ENCODE measurements at regions not wholly inside any gene's neighbourhood (a gene's known extent, or its start where the extent isn't known, plus 50 kb on each side); places are given as distances from the start of the nearest gene placed in this dataset.
"Not testable (repeated sequence)": the region's sequence is repeated elsewhere in the genome, so short reads cannot be mapped to it uniquely, and the experiment has no call there.

DNA sequence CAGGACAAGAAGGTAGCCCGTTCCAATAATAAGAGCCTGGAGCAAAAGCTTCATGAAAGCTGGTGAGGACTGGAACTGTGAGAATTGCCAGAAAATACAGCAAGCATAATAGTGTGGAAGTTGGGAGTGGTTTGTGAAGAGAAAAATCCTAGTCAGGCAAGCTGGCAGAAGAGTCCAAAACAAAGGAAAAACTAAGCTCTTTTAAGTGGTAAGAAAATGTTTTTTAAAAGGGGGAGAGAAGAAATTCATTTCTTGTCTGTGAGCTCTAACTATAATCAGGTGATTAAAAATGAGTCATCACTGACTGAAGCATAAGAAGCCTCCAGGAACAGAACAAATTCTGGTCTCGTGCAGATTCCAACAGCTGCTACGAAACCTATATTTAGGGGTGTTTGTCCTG lies 102.6 kb downstream of the CAAP1 start:
- Histone ChIP-seq H3K9me3 (ENCODE audit: control insufficient read depth in 3 of 3, low read length in 3 of 3) (peaks cover 0 to 2% (median 0%) of the 10 kb centered on the region in 3 donors), H3K4me1 (ENCODE audit: control insufficient read depth in 3 of 3, insufficient read depth in 3 of 3, low read length in 3 of 3) (no peaks in the 10 kb centered on the region), H3K4me3 (ENCODE audit: low read length in 3 of 3) (no peak overlapping the region), H3K36me3 (ENCODE audit: control insufficient read depth in 3 of 3, insufficient read depth in 3 of 3, low read length in 3 of 3) (no peaks in the 10 kb centered on the region), H3K27ac (ENCODE audit: low read depth, low read length) (no peak overlapping the region), H3K27me3 (ENCODE audit: control insufficient read depth in 3 of 3, insufficient read depth in 3 of 3, low read length in 3 of 3) (no peaks in the 10 kb centered on the region), H3K9ac (ENCODE audit: low read depth in 1 of 3, low read length in 3 of 3) (no peak overlapping the region)

GRCh38 chr9:26786564-26786963 lies 106.0 kb downstream of the CAAP1 start:
- H3K27me3 ChIP-seq (ENCODE audit: control insufficient read depth in 3 of 3, insufficient read depth in 3 of 3, low read length in 3 of 3), result no peaks in the 10 kb centered on the region
- H3K27ac ChIP-seq (ENCODE audit: low read depth, low read length), result no peak overlapping the region
- H3K36me3 ChIP-seq (ENCODE audit: control insufficient read depth in 3 of 3, insufficient read depth in 3 of 3, low read length in 3 of 3), result no peaks in the 10 kb centered on the region
- H3K4me3 ChIP-seq (ENCODE audit: low read length in 3 of 3), result no peak overlapping the region
- H3K9ac ChIP-seq (ENCODE audit: low read depth in 1 of 3, low read length in 3 of 3), result no peak overlapping the region
- H3K4me1 ChIP-seq (ENCODE audit: control insufficient read depth in 3 of 3, insufficient read depth in 3 of 3, low read length in 3 of 3), result no peaks in the 10 kb centered on the region
- no peaks in the 10 kb centered on the region for H3K9me3 ChIP-seq (ENCODE audit: control insufficient read depth in 3 of 3, low read length in 3 of 3)

DNA sequence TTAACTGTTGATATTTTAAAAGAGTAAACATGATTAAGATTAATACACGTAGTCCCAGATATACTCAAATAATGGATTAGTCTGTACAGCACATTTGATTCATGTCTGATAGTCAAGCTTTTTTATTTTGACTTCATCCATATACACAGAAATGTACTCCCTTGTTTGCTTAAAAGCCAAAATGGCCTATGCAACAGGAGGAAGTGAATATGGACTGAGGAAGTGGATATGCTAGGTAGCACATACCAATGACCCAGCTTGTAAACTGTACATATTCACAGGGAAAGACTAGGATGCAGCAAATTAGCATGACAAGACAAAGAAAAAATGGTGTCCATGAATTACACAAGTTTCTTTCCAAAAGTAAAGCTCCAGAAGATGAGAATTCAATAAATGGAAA lies 109.7 kb downstream of the CAAP1 start:
- no peaks in the 10 kb centered on the region for H3K4me1 ChIP-seq (ENCODE audit: control insufficient read depth in 3 of 3, insufficient read depth in 3 of 3, low read length in 3 of 3)
- no peak overlapping the region for H3K27ac ChIP-seq (ENCODE audit: low read depth, low read length)
- H3K27me3 ChIP-seq (ENCODE audit: control insufficient read depth in 3 of 3, insufficient read depth in 3 of 3, low read length in 3 of 3), result no peaks in the 10 kb centered on the region
- H3K36me3 ChIP-seq (ENCODE audit: control insufficient read depth in 3 of 3, insufficient read depth in 3 of 3, low read length in 3 of 3), result no peaks in the 10 kb centered on the region
- no peak overlapping the region for H3K9ac ChIP-seq (ENCODE audit: low read depth in 1 of 3, low read length in 3 of 3)
- H3K9me3 ChIP-seq (ENCODE audit: control insufficient read depth in 3 of 3, low read length in 3 of 3), result no peaks in the 10 kb centered on the region
- H3K4me3 ChIP-seq (ENCODE audit: low read length in 3 of 3), result no peak overlapping the region

DNA sequence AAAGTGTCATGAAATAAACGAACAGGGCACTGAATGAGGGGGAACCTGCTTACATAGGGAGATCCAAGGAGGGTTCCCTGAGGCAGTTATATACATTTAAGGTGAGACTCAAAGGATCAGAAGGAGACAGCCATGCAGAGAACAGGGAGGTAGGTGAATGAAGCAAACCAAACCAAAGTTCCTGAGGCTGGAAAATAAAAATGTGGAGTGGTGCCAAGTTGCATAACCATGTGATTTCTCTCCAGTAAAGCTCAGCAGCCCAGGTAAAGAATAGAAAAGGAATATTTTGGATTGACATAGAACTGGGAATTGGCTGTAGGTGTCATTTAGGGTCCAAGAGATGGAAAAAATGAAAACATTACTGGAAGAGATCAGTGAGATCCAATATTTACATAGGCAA lies 110.7 kb downstream of the CAAP1 start:
- no peak overlapping the region for H3K9ac ChIP-seq (ENCODE audit: low read depth in 1 of 3, low read length in 3 of 3)
- no peaks in the 10 kb centered on the region for H3K4me1 ChIP-seq (ENCODE audit: control insufficient read depth in 3 of 3, insufficient read depth in 3 of 3, low read length in 3 of 3)
- no peak overlapping the region for H3K4me3 ChIP-seq (ENCODE audit: low read length in 3 of 3)
- H3K36me3 ChIP-seq (ENCODE audit: control insufficient read depth in 3 of 3, insufficient read depth in 3 of 3, low read length in 3 of 3), result no peaks in the 10 kb centered on the region
- H3K9me3 ChIP-seq (ENCODE audit: control insufficient read depth in 3 of 3, low read length in 3 of 3), result no peaks in the 10 kb centered on the region
- H3K27me3 ChIP-seq (ENCODE audit: control insufficient read depth in 3 of 3, insufficient read depth in 3 of 3, low read length in 3 of 3), result no peaks in the 10 kb centered on the region
- no peak overlapping the region for H3K27ac ChIP-seq (ENCODE audit: low read depth, low read length)

GRCh38 chr9:26780307-26780706 lies 112.3 kb downstream of the CAAP1 start:
- H3K4me1 ChIP-seq (ENCODE audit: control insufficient read depth in 3 of 3, insufficient read depth in 3 of 3, low read length in 3 of 3); H3K36me3 ChIP-seq (ENCODE audit: control insufficient read depth in 3 of 3, insufficient read depth in 3 of 3, low read length in 3 of 3); H3K4me3 ChIP-seq (ENCODE audit: low read length in 3 of 3); H3K9me3 ChIP-seq (ENCODE audit: control insufficient read depth in 3 of 3, low read length in 3 of 3); H3K27ac ChIP-seq (ENCODE audit: low read depth, low read length); H3K9ac ChIP-seq (ENCODE audit: low read depth in 1 of 3, low read length in 3 of 3); H3K27me3 ChIP-seq (ENCODE audit: control insufficient read depth in 3 of 3, insufficient read depth in 3 of 3, low read length in 3 of 3): not testable (repeated sequence)

GRCh38 chr9:26779062-26779461 lies 113.5 kb downstream of the CAAP1 start:
- H3K9me3 ChIP-seq (ENCODE audit: control insufficient read depth in 3 of 3, low read length in 3 of 3), result no peaks in the 10 kb centered on the region
- H3K36me3 ChIP-seq (ENCODE audit: control insufficient read depth in 3 of 3, insufficient read depth in 3 of 3, low read length in 3 of 3), result no peaks in the 10 kb centered on the region
- no peaks in the 10 kb centered on the region for H3K27me3 ChIP-seq (ENCODE audit: control insufficient read depth in 3 of 3, insufficient read depth in 3 of 3, low read length in 3 of 3)
- H3K4me3 ChIP-seq (ENCODE audit: low read length in 3 of 3), result no peak overlapping the region
- no peaks in the 10 kb centered on the region for H3K4me1 ChIP-seq (ENCODE audit: control insufficient read depth in 3 of 3, insufficient read depth in 3 of 3, low read length in 3 of 3)
- no peak overlapping the region for H3K9ac ChIP-seq (ENCODE audit: low read depth in 1 of 3, low read length in 3 of 3)
- H3K27ac ChIP-seq (ENCODE audit: low read depth, low read length), result no peak overlapping the region

- no peak overlapping the region for H3K4me3 ChIP-seq (ENCODE audit: low read length in 3 of 3)
- no peaks in the 10 kb centered on the region for H3K27me3 ChIP-seq (ENCODE audit: control insufficient read depth in 3 of 3, insufficient read depth in 3 of 3, low read length in 3 of 3)
- H3K4me1 ChIP-seq (ENCODE audit: control insufficient read depth in 3 of 3, insufficient read depth in 3 of 3, low read length in 3 of 3), result no peaks in the 10 kb centered on the region
- no peak overlapping the region for H3K27ac ChIP-seq (ENCODE audit: low read depth, low read length)
- no peaks in the 10 kb centered on the region for H3K36me3 ChIP-seq (ENCODE audit: control insufficient read depth in 3 of 3, insufficient read depth in 3 of 3, low read length in 3 of 3)
- no peak overlapping the region for H3K9ac ChIP-seq (ENCODE audit: low read depth in 1 of 3, low read length in 3 of 3)
- H3K9me3 ChIP-seq (ENCODE audit: control insufficient read depth in 3 of 3, low read length in 3 of 3), result no peaks in the 10 kb centered on the region
Measured at GRCh38 chr9:26775391-26775790, 117.2 kb downstream of the CAAP1 start.

DNA sequence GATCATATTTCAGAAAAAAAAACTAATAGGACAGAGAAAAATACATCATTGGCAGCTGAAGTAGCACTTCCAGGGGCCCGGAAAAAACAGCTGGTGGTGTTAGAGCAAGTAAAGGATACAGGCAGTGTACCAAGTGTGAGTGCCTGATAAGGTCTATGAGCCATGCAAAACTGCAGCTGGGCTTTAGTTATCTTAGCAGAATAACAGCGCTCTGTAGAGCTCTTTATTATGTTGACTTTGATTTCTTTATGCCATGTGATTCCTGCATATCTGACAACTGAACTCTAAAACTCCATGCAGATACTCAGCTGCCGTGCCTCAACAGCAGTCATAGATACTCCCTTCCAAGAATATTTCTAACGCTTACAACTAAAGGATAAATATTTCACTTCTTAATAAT lies 119.5 kb downstream of the CAAP1 start:
- Histone ChIP-seq H3K36me3 (ENCODE audit: control insufficient read depth in 3 of 3, insufficient read depth in 3 of 3, low read length in 3 of 3) (no peaks in the 10 kb centered on the region), H3K9me3 (ENCODE audit: control insufficient read depth in 3 of 3, low read length in 3 of 3) (no peaks in the 10 kb centered on the region), H3K27ac (ENCODE audit: low read depth, low read length) (no peak overlapping the region), H3K4me3 (ENCODE audit: low read length in 3 of 3) (no peak overlapping the region), H3K27me3 (ENCODE audit: control insufficient read depth in 3 of 3, insufficient read depth in 3 of 3, low read length in 3 of 3) (no peaks in the 10 kb centered on the region), H3K4me1 (ENCODE audit: control insufficient read depth in 3 of 3, insufficient read depth in 3 of 3, low read length in 3 of 3) (no peaks in the 10 kb centered on the region), H3K9ac (ENCODE audit: low read depth in 1 of 3, low read length in 3 of 3) (no peak overlapping the region)

DNA sequence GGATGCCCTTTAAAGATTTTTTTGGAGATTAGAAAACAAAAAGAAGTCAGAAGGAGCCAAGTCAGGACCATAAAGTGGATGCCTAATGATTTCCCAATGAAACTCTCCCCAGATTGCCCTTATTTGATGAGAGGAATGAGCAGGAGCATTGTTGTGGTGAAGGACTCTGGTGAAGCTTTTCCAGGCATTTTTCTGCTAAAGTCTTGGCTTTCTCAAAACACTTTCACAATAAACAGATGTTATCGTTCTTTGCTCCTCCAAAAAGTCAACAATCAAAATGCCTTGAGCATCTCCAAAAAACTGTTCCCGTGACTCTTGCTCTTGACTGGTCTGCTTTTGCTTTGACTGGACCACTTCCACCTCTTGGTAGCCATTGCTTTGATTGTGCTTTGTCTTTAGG lies 121.8 kb downstream of the CAAP1 start:
- H3K36me3 ChIP-seq (ENCODE audit: control insufficient read depth in 3 of 3, insufficient read depth in 3 of 3, low read length in 3 of 3), result no peaks in the 10 kb centered on the region
- H3K4me1 ChIP-seq (ENCODE audit: control insufficient read depth in 3 of 3, insufficient read depth in 3 of 3, low read length in 3 of 3), result no peaks in the 10 kb centered on the region
- H3K27me3 ChIP-seq (ENCODE audit: control insufficient read depth in 3 of 3, insufficient read depth in 3 of 3, low read length in 3 of 3), result no peaks in the 10 kb centered on the region
- no peak overlapping the region for H3K27ac ChIP-seq (ENCODE audit: low read depth, low read length)
- no peaks in the 10 kb centered on the region for H3K9me3 ChIP-seq (ENCODE audit: control insufficient read depth in 3 of 3, low read length in 3 of 3)
- H3K9ac ChIP-seq (ENCODE audit: low read depth in 1 of 3, low read length in 3 of 3), result no peak overlapping the region
- H3K4me3 ChIP-seq (ENCODE audit: low read length in 3 of 3), result no peak overlapping the region

GRCh38 chr9:26768145-26768544 lies 124.5 kb downstream of the CAAP1 start:
- no peak overlapping the region for H3K9ac ChIP-seq (ENCODE audit: low read depth in 1 of 3, low read length in 3 of 3)
- H3K27me3 ChIP-seq (ENCODE audit: control insufficient read depth in 3 of 3, insufficient read depth in 3 of 3, low read length in 3 of 3), result no peaks in the 10 kb centered on the region
- no peaks in the 10 kb centered on the region for H3K36me3 ChIP-seq (ENCODE audit: control insufficient read depth in 3 of 3, insufficient read depth in 3 of 3, low read length in 3 of 3)
- H3K27ac ChIP-seq (ENCODE audit: low read depth, low read length), result no peak overlapping the region
- H3K9me3 ChIP-seq (ENCODE audit: control insufficient read depth in 3 of 3, low read length in 3 of 3), result no peaks in the 10 kb centered on the region
- no peak overlapping the region for H3K4me3 ChIP-seq (ENCODE audit: low read length in 3 of 3)
- no peaks in the 10 kb centered on the region for H3K4me1 ChIP-seq (ENCODE audit: control insufficient read depth in 3 of 3, insufficient read depth in 3 of 3, low read length in 3 of 3)

DNA sequence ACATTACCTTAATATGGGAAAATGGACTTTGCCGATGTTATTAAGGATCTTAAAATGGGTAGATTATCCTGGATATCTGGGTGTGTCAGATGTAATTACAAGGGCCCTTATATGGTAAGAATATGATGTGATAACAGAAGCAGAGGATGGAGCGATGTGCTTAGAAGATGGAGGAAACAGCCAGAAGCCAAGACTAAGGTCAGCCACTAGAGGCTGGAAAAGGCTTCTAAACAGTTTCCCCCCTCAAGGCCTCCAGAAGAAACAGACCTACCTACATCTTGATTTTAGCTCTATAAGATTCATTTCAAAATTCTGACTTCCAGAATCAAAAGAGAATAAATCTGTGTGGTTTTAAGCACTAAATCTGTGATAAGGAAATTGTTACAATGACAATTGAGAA lies 131.9 kb downstream of the CAAP1 start:
- Histone ChIP-seq H3K4me1 (ENCODE audit: control insufficient read depth in 3 of 3, insufficient read depth in 3 of 3, low read length in 3 of 3) (no peaks in the 10 kb centered on the region), H3K9me3 (ENCODE audit: control insufficient read depth in 3 of 3, low read length in 3 of 3) (no peaks in the 10 kb centered on the region), H3K27me3 (ENCODE audit: control insufficient read depth in 3 of 3, insufficient read depth in 3 of 3, low read length in 3 of 3) (no peaks in the 10 kb centered on the region), H3K4me3 (ENCODE audit: low read length in 3 of 3) (no peak overlapping the region), H3K9ac (ENCODE audit: low read depth in 1 of 3, low read length in 3 of 3) (no peak overlapping the region), H3K36me3 (ENCODE audit: control insufficient read depth in 3 of 3, insufficient read depth in 3 of 3, low read length in 3 of 3) (no peaks in the 10 kb centered on the region), H3K27ac (ENCODE audit: low read depth, low read length) (no peak overlapping the region)

Data from skeletal muscle tissue (tissue), 3 donors.